H1 (cell line): ENCODE measurements at regions not wholly inside any gene's neighbourhood (a gene's known extent, or its start where the extent isn't known, plus 50 kb on each side); places are given as distances from the start of the nearest gene placed in this dataset.

ENCODE experiments used
- CTCF ChIA-PET: fragments of 300-600 bp; sonication (Branson Sonifier 250); formaldehyde crosslinking; loops from one replicate; lab custom pipeline; 2021; ENCODE audit not compliant: partially characterized antibody; lab: Charles Lee
- POLR2A ChIA-PET: fragments of 300-600 bp; sonication (Branson Sonifier 250); formaldehyde crosslinking; loops from one replicate; lab custom pipeline; 2021; ENCODE audit warnings: inconsistent platforms; ENCODE audit not compliant: partially characterized antibody; lab: Charles Lee
- DNase-seq, 2 experiments: peaks; one replicate each; pipeline versions ENCODE4 v3.0.0 to v3.0.0-alpha.2; 2010 to 2022; ENCODE audit warnings: low spot score in 2 of 2, low read depth in 1 of 2, mixed read lengths in 1 of 2
- FAIRE-seq: peaks from 2 replicates; lab custom pipeline; 2011; peaks lifted over from hg19 to GRCh38; lab: Jason Lieb, UNC
- H2AFZ ChIP-seq: 2 replicates; pipeline ENCODE4 v1.8.1; 2012; ENCODE audit warnings: low read length, inconsistent platforms
- H2AK5ac ChIP-seq: 2 replicates; pipeline ENCODE4 v1.6.1; 2013; ENCODE audit warnings: low read depth, low read length
- H2BK120ac ChIP-seq: replicated peaks from 2 replicates; pipeline ENCODE3; 2013; ENCODE audit warnings: low read depth, low read length, inconsistent platforms
- H2BK12ac ChIP-seq: 2 replicates; pipeline ENCODE4 v1.6.1; 2013; ENCODE audit warnings: low read depth, low read length
- H2BK15ac ChIP-seq: 2 replicates; pipeline ENCODE4 v1.6.1; 2013; ENCODE audit warnings: low read length
- H2BK20ac ChIP-seq: 2 replicates; pipeline ENCODE4 v1.6.1; 2013; ENCODE audit warnings: low read length
- H2BK5ac ChIP-seq: 2 replicates; pipeline ENCODE4 v1.6.1; 2013; ENCODE audit warnings: low read depth, low read length
- H3K14ac ChIP-seq: 2 replicates; pipeline ENCODE4 v1.6.1; 2013; ENCODE audit warnings: inconsistent platforms; ENCODE audit not compliant: insufficient read length
- H3K18ac ChIP-seq: 2 replicates; pipeline ENCODE4 v1.6.1; 2013; ENCODE audit warnings: low read length; ENCODE audit errors: extremely low read depth
- H3K23ac ChIP-seq: 2 replicates; pipeline ENCODE4 v1.6.1; 2013; ENCODE audit warnings: inconsistent platforms; ENCODE audit not compliant: insufficient read length
- H3K23me2 ChIP-seq: 2 replicates; pipeline ENCODE4 v1.6.1; 2013; ENCODE audit warnings: low read depth, low read length
- H3K27ac ChIP-seq: 2 replicates; pipeline ENCODE4 v1.6.1; 2011; ENCODE audit warnings: low read depth, low read length, inconsistent platforms
- H3K27me3 ChIP-seq, 4 experiments: replicated peaks in 1 of 4; 1 replicate in 1 of 4; 2 replicates in 3 of 4; pipeline versions ENCODE4 v1.6.1 to v1.8.1; 2011 to 2013; ENCODE audit warnings: low read length in 3 of 4, mild to moderate bottlenecking in 3 of 4, inconsistent platforms in 2 of 4, mixed read lengths in 2 of 4, moderate library complexity in 1 of 4; ENCODE audit not compliant: control insufficient read depth in 3 of 4, insufficient read depth in 3 of 4; ENCODE audit errors: extremely low read depth in 1 of 4
- H3K36me3 ChIP-seq, 4 experiments: 2 replicates each; pipeline versions ENCODE4 v1.6.1 to v1.8.1; 2011 to 2013; ENCODE audit warnings: mild to moderate bottlenecking in 4 of 4, low read length in 3 of 4, moderate library complexity in 2 of 4, control low read depth in 1 of 4, inconsistent platforms in 1 of 4; ENCODE audit not compliant: insufficient read depth in 4 of 4, control insufficient read depth in 2 of 4
- H3K4ac ChIP-seq: replicated peaks from 2 replicates; pipeline ENCODE3; 2013; ENCODE audit warnings: low read length, low read depth, mixed read lengths, inconsistent platforms; ENCODE audit not compliant: insufficient read length
- H3K4me1 ChIP-seq, 4 experiments: replicated peaks in 1 of 4; 1 replicate in 1 of 4; 2 replicates in 3 of 4; pipeline versions ENCODE4 v1.6.1 to v1.8.1; 2011 to 2013; ENCODE audit warnings: low read length in 3 of 4, inconsistent platforms in 2 of 4, mixed read lengths in 1 of 4; ENCODE audit not compliant: insufficient read depth in 4 of 4, control insufficient read depth in 3 of 4
- H3K4me2 ChIP-seq, 2 experiments: 2 replicates each; pipeline versions ENCODE4 v1.6.1 to v1.8.1; 2011 to 2013; ENCODE audit warnings: low read depth in 2 of 2, low read length in 2 of 2, control low read depth in 1 of 2, inconsistent platforms in 1 of 2, mild to moderate bottlenecking in 1 of 2; ENCODE audit not compliant: insufficient read depth in 1 of 2
- H3K4me3 ChIP-seq, 4 experiments: fragments of 200-600, 300-600 bp in 1 of 4; sonication (generic), shearing (Covaris generic), sonication (Bioruptor Twin) in 1 of 4; 2 replicates each; pipeline versions ENCODE4 v1.5.1 to v1.8.1; 2011 to 2016; ENCODE audit warnings: low read length in 4 of 4, low read depth in 3 of 4, control low read depth in 2 of 4, inconsistent platforms in 2 of 4, mild to moderate bottlenecking in 2 of 4, mixed read lengths in 1 of 4, moderate library complexity in 1 of 4; ENCODE audit not compliant: insufficient read depth in 2 of 4; ENCODE audit errors: extremely low read depth in 1 of 4
- H3K56ac ChIP-seq: replicated peaks from 2 replicates; pipeline ENCODE3; 2013; ENCODE audit warnings: low read depth, mild to moderate bottlenecking, mixed read lengths, low read length, inconsistent platforms; ENCODE audit not compliant: insufficient read length
- H3K79me1 ChIP-seq: 2 replicates; pipeline ENCODE4 v1.6.1; 2013; ENCODE audit warnings: low read depth, low read length, control low read depth
- H3K79me2 ChIP-seq, 2 experiments: 2 replicates each; pipeline versions ENCODE4 v1.6.1 to v1.8.1; 2012 to 2013; ENCODE audit warnings: low read length in 2 of 2, mild to moderate bottlenecking in 2 of 2, inconsistent platforms in 1 of 2; ENCODE audit not compliant: insufficient read depth in 2 of 2, control insufficient read depth in 1 of 2
- H3K9ac ChIP-seq, 4 experiments: replicated peaks in 1 of 4; 1 replicate in 1 of 4; 2 replicates in 3 of 4; pipeline versions ENCODE4 v1.6.1 to v1.8.1; 2011 to 2013; ENCODE audit warnings: low read depth in 3 of 4, low read length in 3 of 4, control low read depth in 2 of 4, mild to moderate bottlenecking in 2 of 4, moderate library complexity in 2 of 4, inconsistent platforms in 1 of 4; ENCODE audit errors: extremely low read depth in 1 of 4
- H3K9me3 ChIP-seq, 2 experiments: 2 replicates each; pipeline versions ENCODE4 v1.6.1 to v1.8.1; 2012 to 2013; ENCODE audit warnings: mild to moderate bottlenecking in 2 of 2, moderate library complexity in 2 of 2, control low read depth in 1 of 2, inconsistent platforms in 1 of 2, low read depth in 1 of 2, low read length in 1 of 2, mixed read lengths in 1 of 2; ENCODE audit not compliant: insufficient read depth in 2 of 2
- H4K20me1 ChIP-seq, 2 experiments: replicated peaks in 1 of 2; 2 replicates each; pipeline versions ENCODE3 to v1.8.1; 2011 to 2013; ENCODE audit warnings: inconsistent platforms in 2 of 2, low read length in 2 of 2, mild to moderate bottlenecking in 1 of 2; ENCODE audit not compliant: insufficient read depth in 2 of 2, control insufficient read depth in 1 of 2
- H4K5ac ChIP-seq: 2 replicates; pipeline ENCODE4 v1.6.1; 2013; ENCODE audit warnings: low read length, low read depth, mixed read lengths, inconsistent platforms; ENCODE audit not compliant: insufficient read length
- H4K8ac ChIP-seq: 2 replicates; pipeline ENCODE4 v1.8.0; 2013; ENCODE audit warnings: mild to moderate bottlenecking, moderate library complexity, low read length, inconsistent platforms; ENCODE audit not compliant: insufficient read depth; ENCODE audit errors: extremely low read depth
- H4K91ac ChIP-seq: replicated peaks from 2 replicates; pipeline ENCODE3; 2013; ENCODE audit warnings: low read length, mixed read lengths, inconsistent platforms; ENCODE audit not compliant: insufficient read length
- BCL11A ChIP-seq, 2 experiments: IDR thresholded peaks; one replicate each; pipeline ENCODE4 v1.6.1; 2011; ENCODE audit warnings: low read depth in 2 of 2, low read length in 2 of 2, mild to moderate bottlenecking in 2 of 2
- WGBS, 2 experiments: shearing (Covaris generic) in 1 of 2; methylation state at CpG; one replicate each; pipeline versions ENCODE4 v1.1.6 to v1.1.7; 2013 to 2015; ENCODE audit warnings: low lambda C conversion rate in 2 of 2, mixed read lengths in 2 of 2, inconsistent platforms in 1 of 2, low coverage in 1 of 2, missing lambda C conversion rate in 1 of 2; ENCODE audit not compliant: insufficient replicate concordance in 2 of 2, insufficient coverage in 1 of 2, insufficient read length in 1 of 2; ENCODE audit errors: extremely low coverage in 1 of 2, missing lambda C conversion rate in 1 of 2; 5-methylcytosine and 5-hydroxymethylcytosine counted together

- no peak overlapping the region for H4K91ac ChIP-seq
- H2AFZ ChIP-seq, result no peak overlapping the region; the same call in 1 of the 2 replicates
- no peak overlapping the region for H3K27ac ChIP-seq
- no peak overlapping the region for H2BK5ac ChIP-seq
- no peak overlapping the region for H2BK15ac ChIP-seq
- WGBS, 2 experiments, result 83% methylated on average over 9 of the region's 9 CpGs; no CpG with 5 or more reads in 1 of the 2 experiments
- H3K4me2 ChIP-seq, result no peak overlapping the region
- FAIRE-seq (no peak), DNase-seq (no peak)
- no peak overlapping the region for H3K18ac ChIP-seq
- H3K23me2 ChIP-seq, result peaks cover 1% of the 10 kb centered on the region; the same call in 1 of the 2 replicates
- H2BK120ac ChIP-seq, result no peak overlapping the region
- H3K56ac ChIP-seq, result no peak overlapping the region
- H4K20me1 ChIP-seq, result no peaks in the 10 kb centered on the region
- ChIA-PET POLR2A (interaction anchor here (0.9 to 1.2 kb wide), 2 partner anchors 8 to 37 kb away, joined by 3 to 4 read pairs; no protein-coding TSS in a partner anchor), CTCF (interaction anchor here (0.6 to 6.4 kb wide), 9 partner anchors 9 to 456 kb away, joined by 3 to 41 read pairs (median 3); no protein-coding TSS in a partner anchor)
- no peak overlapping the region for H4K5ac ChIP-seq
- H3K14ac ChIP-seq, result no peak overlapping the region
- no peak overlapping the region for H2BK12ac ChIP-seq
- 0 out of 4 replicates have a peak, but pooled peaks cover 0 to 4% of the 10 kb centered on the region in 2 experiments for H3K9me3 ChIP-seq
- H4K8ac ChIP-seq, result no peak overlapping the region
- H3K4me1 ChIP-seq, result peaks cover 0 to 7% (median 3%) of the 10 kb centered on the region in 4 experiments; a peak in 3 of 7 replicates
- H3K4me3 ChIP-seq, result no peak overlapping the region
- H3K4ac ChIP-seq, result no peak overlapping the region
- no peaks in the 10 kb centered on the region for H3K36me3 ChIP-seq
- no peak overlapping the region for H3K9ac ChIP-seq
- no peak overlapping the region for H2BK20ac ChIP-seq
- H3K27me3 ChIP-seq, result no peaks in the 10 kb centered on the region
- no peaks in the 10 kb centered on the region for H3K79me2 ChIP-seq
- no peak overlapping the region for H2AK5ac ChIP-seq
- H3K79me1 ChIP-seq, result no peaks in the 10 kb centered on the region
- no peak overlapping the region for H3K23ac ChIP-seq
- no peak for TF ChIP-seq BCL11A (IDR thresholded peaks at IDR 0.05; ENCODE audit: low read depth in 2 of 2, low read length in 2 of 2)
Measured at GRCh38 chr11:116653206-116653605, 119.6 kb downstream of the BUD13 start.
